Transverse colon (tissue), 4 donors: ENCODE measurements at regions not wholly inside any gene's neighbourhood (a gene's known extent, or its start where the extent isn't known, plus 50 kb on each side); places are given as distances from the start of the nearest gene placed in this dataset.

Source experiments
- DNase-seq: peaks from one replicate; pipeline ENCODE4 v3.0.0-alpha.2; 2019
- H3K27ac ChIP-seq, 4 donors: fragments of 200-600 bp; sonication (generic); 2 replicates each; pipeline ENCODE4 v1.5.1; 2016 to 2018; ENCODE audit warnings: inconsistent platforms in 4 of 4
- H3K27me3 ChIP-seq: fragments of 200-600 bp; sonication (generic); 2 replicates; pipeline ENCODE4 v1.5.1; 2017; ENCODE audit warnings: inconsistent platforms
- H3K36me3 ChIP-seq, 4 donors: fragments of 200-600 bp; sonication (generic); 2 replicates each; pipeline ENCODE4 v1.5.1; 2017 to 2019; ENCODE audit warnings: inconsistent platforms in 4 of 4
- H3K4me1 ChIP-seq, 4 donors: fragments of 200-600 bp; sonication (generic); 2 replicates each; pipeline ENCODE4 v1.5.1; 2017 to 2020; ENCODE audit warnings: inconsistent platforms in 4 of 4
- H3K4me3 ChIP-seq, 4 donors: fragments of 200-600 bp; sonication (generic); 1 replicate in 1 of 4; 2 replicates in 3 of 4; pipeline versions ENCODE4 v1.5.1 to v1.6.1; 2017 to 2019; ENCODE audit warnings: inconsistent platforms in 4 of 4
- H3K9me3 ChIP-seq, 2 donors: fragments of 200-600 bp; sonication (generic); 2 replicates each; pipeline ENCODE4 v1.5.1; 2017 to 2019; ENCODE audit warnings: inconsistent platforms in 2 of 2
- CTCF ChIP-seq, 5 experiments: fragments of 200-600 bp in 3 of 5; fragments of 450-650 bp in 2 of 5; sonication (generic) in 3 of 5; IDR thresholded peaks; 1 replicate in 2 of 5; 2 replicates in 3 of 5; pipeline ENCODE4 v1.5.1; 2016 to 2017; ENCODE audit warnings: antibody characterized with exemption in 5 of 5, inconsistent platforms in 3 of 5, mild to moderate bottlenecking in 2 of 5, moderate library complexity in 1 of 5
- EP300 ChIP-seq: sonication (generic); formaldehyde crosslinking; IDR thresholded peaks from one replicate; pipeline ENCODE4 v1.6.1; 2017; ENCODE audit warnings: antibody characterized with exemption, low read depth
- POLR2A ChIP-seq: fragments of 450-650 bp; IDR thresholded peaks from one replicate; pipeline ENCODE4 v1.6.1; 2016; ENCODE audit warnings: antibody characterized with exemption, mild to moderate bottlenecking, moderate library complexity
- POLR2AphosphoS5 ChIP-seq, 3 donors: sonication (generic); formaldehyde crosslinking; IDR thresholded peaks; one replicate each; pipeline ENCODE4 v1.6.1; 2016; ENCODE audit warnings: antibody characterized with exemption in 3 of 3
- WGBS, 2 donors: methylation state at CpG; one replicate each; pipeline ENCODE4 v1.1.5; 2018; ENCODE audit warnings: low coverage in 1 of 2; 5-methylcytosine and 5-hydroxymethylcytosine counted together
- in situ Hi-C, 4 donors: fragments of 200-750 bp; cut with MboI; loops; one replicate each; pipeline versions ENCODE4 v1.15.0 to v1.15.1; 2017; ENCODE audit warnings: low sequenced_read_pairs in 3 of 4, low pct_ligation_motif_present in 1 of 4, low pct_unique_long_range_greater_than_20kb in 1 of 4
- intact Hi-C: fragments of 100-400 bp; cut with DNase I; formaldehyde crosslinking; loops from one replicate; pipeline ENCODE4 v1.15.1; 2023; ENCODE audit warnings: low total_unique reads
- small RNA-seq, 4 donors: library from RNA; depleted of rRNA; stranded (forward); fragments of <200 nt; gene quantifications; one replicate each; pipeline ENCODE3, GENCODE V24; 2016

- no peaks in the 10 kb centered on the region for H3K27me3 ChIP-seq
- WGBS, 2 donors, result 67 to 88% methylated on average over 1 of the region's 1 CpG
- no peak for DNase-seq
- H3K9me3 ChIP-seq, result no peaks in the 10 kb centered on the region
- in situ Hi-C loops, result no loop called here
- no peaks in the 10 kb centered on the region for H3K4me1 ChIP-seq
- H3K36me3 ChIP-seq, result no peaks in the 10 kb centered on the region
- intact Hi-C loops, result no loop called here
- H3K27ac ChIP-seq, result no peak overlapping the region
- TF ChIP-seq POLR2AphosphoS5 (IDR thresholded peaks at IDR 0.05) (no peak), CTCF (IDR thresholded peaks at IDR 0.05) (no peak), EP300 (no peak), POLR2A (no peak)
- no peak overlapping the region for H3K4me3 ChIP-seq
Measured at GRCh38 chr2:67341012-67341318, 56.2 kb upstream of the ETAA1 start.

- no peak for TF ChIP-seq EP300
- TF ChIP-seq CTCF (IDR thresholded peaks at IDR 0.05), result no peak
- TF ChIP-seq POLR2AphosphoS5 (IDR thresholded peaks at IDR 0.05), result no peak
- Histone ChIP-seq H3K27ac (no peak overlapping the region), H3K36me3 (no peaks in the 10 kb centered on the region), H3K9me3 (no peaks in the 10 kb centered on the region), H3K4me1 (no peaks in the 10 kb centered on the region), H3K27me3 (no peaks in the 10 kb centered on the region), H3K4me3 (no peak overlapping the region)
- DNase-seq, result no peak
- 82 to 86% methylated on average over 1 to 2 of the region's 2 CpGs for WGBS, 2 donors
- intact Hi-C loops (no loop called here), in situ Hi-C loops (no loop called here)
Measured at GRCh38 chr2:67341336-67341735, 55.8 kb upstream of the ETAA1 start.

GRCh38 chr2:67342394-67342793, 54.7 kb upstream of the ETAA1 start:
- in situ Hi-C loops (no loop called here), intact Hi-C loops (no loop called here)
- Histone ChIP-seq H3K36me3 (no peaks in the 10 kb centered on the region), H3K9me3 (no peaks in the 10 kb centered on the region), H3K4me1 (no peaks in the 10 kb centered on the region), H3K27ac (no peak overlapping the region), H3K4me3 (no peak overlapping the region), H3K27me3 (no peaks in the 10 kb centered on the region)
- TF ChIP-seq EP300 (no peak), POLR2A (no peak), POLR2AphosphoS5 (IDR thresholded peaks at IDR 0.05) (no peak), CTCF (IDR thresholded peaks at IDR 0.05) (no peak)
- DNase-seq, result no peak
- 73 to 86% methylated on average over 2 to 3 of the region's 3 CpGs for WGBS, 2 donors

GRCh38 chr2:67346718-67347407, 50.3 kb upstream of the ETAA1 start:
- Histone ChIP-seq H3K9me3 (no peaks in the 10 kb centered on the region), H3K27ac (no peak overlapping the region), H3K4me3 (no peak overlapping the region), H3K36me3 (no peaks in the 10 kb centered on the region), H3K4me1 (no peaks in the 10 kb centered on the region), H3K27me3 (no peaks in the 10 kb centered on the region)
- DNase-seq, result no peak
- in situ Hi-C loops, result no loop called here
- 71 to 94% methylated on average over 3 to 4 of the region's 4 CpGs for WGBS, 2 donors
- intact Hi-C loops, result no loop called here
- TF ChIP-seq POLR2AphosphoS5 (IDR thresholded peaks at IDR 0.05) (no peak), EP300 (no peak), POLR2A (no peak), CTCF (IDR thresholded peaks at IDR 0.05) (no peak)

Small RNA genes lying in the stretch of these regions (small RNA-seq; reads per million reads assigned to genes)
- gene AC009474.2, result 0 reads per million in 4 donors
